BLaER1 (cell line): ENCODE measurements at regions not wholly inside any gene's neighbourhood (a gene's known extent, or its start where the extent isn't known, plus 50 kb on each side); places are given as distances from the start of the nearest gene placed in this dataset.
A peak's percentile ranks its signal among the peaks of the same experiment; 100 is the strongest.

Experiments
- H3K27ac ChIP-seq: shearing (Covaris generic); formaldehyde crosslinking; 2 replicates; pipeline ENCODE4 v1.8.1; 2022
- H3K27me3 ChIP-seq: shearing (Covaris generic); formaldehyde crosslinking; 2 replicates; pipeline ENCODE4 v1.8.1; 2022
- H3K36me3 ChIP-seq: shearing (Covaris generic); formaldehyde crosslinking; 2 replicates; pipeline ENCODE4 v1.8.1; 2022
- H3K4me1 ChIP-seq: shearing (Covaris generic); formaldehyde crosslinking; 2 replicates; pipeline ENCODE4 v1.8.1; 2022
- H3K4me2 ChIP-seq: shearing (Covaris generic); formaldehyde crosslinking; 2 replicates; pipeline ENCODE4 v1.8.1; 2022
- H3K4me3 ChIP-seq: shearing (Covaris generic); formaldehyde crosslinking; 2 replicates; pipeline ENCODE4 v1.8.1; 2022
- H3K9ac ChIP-seq: shearing (Covaris generic); formaldehyde crosslinking; 2 replicates; pipeline ENCODE4 v1.8.1; 2022
- H3K9me3 ChIP-seq: shearing (Covaris generic); formaldehyde crosslinking; 2 replicates; pipeline ENCODE4 v1.8.1; 2022
- H4K20me1 ChIP-seq: shearing (Covaris generic); formaldehyde crosslinking; 2 replicates; pipeline ENCODE4 v1.8.1; 2022
- Cebpa-rat ChIP-seq: shearing (Covaris generic); IDR thresholded peaks from 2 replicates; pipeline ENCODE4 v1.8.1; 2022

GRCh38 chr18:54023471-54023870, 201.0 kb downstream of the MBD2 start:
- Histone ChIP-seq H3K9ac (no peak overlapping the region), H4K20me1 (no peaks in the 10 kb centered on the region), H3K27me3 (no peaks in the 10 kb centered on the region), H3K4me2 (peak overlapping the region; percentile 50), H3K4me1 (peaks cover 12% of the 10 kb centered on the region), H3K4me3 (no peak overlapping the region), H3K9me3 (no peaks in the 10 kb centered on the region), H3K36me3 (no peaks in the 10 kb centered on the region), H3K27ac (no peak overlapping the region)
- TF ChIP-seq Cebpa-rat = no peak

DNA sequence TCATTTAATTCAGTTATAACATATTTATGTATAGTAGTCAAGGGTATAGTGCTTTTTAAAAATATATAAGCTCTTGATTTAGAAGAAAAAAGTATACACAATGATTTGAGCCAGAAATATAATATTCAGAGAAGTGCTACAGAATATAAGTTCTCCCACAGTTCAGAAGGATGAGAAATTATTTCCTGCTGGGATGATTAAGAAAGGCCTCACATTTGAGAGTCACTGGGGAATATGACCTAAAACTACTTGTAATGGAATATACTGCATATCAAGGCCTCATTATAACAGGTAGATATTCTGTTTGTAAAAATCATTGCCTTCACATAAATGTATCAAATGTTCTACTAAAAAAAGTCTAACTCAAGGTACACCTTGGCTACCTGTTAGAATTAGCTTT, 203.5 kb downstream of the MBD2 start:
- Histone ChIP-seq H3K4me3 (no peak overlapping the region), H3K27ac (no peak overlapping the region), H3K9ac (no peak overlapping the region), H3K4me1 (peaks cover 12% of the 10 kb centered on the region), H3K4me2 (no peak overlapping the region), H3K36me3 (no peaks in the 10 kb centered on the region), H3K27me3 (no peaks in the 10 kb centered on the region), H3K9me3 (no peaks in the 10 kb centered on the region), H4K20me1 (no peaks in the 10 kb centered on the region)
- TF ChIP-seq Cebpa-rat = no peak

DNA sequence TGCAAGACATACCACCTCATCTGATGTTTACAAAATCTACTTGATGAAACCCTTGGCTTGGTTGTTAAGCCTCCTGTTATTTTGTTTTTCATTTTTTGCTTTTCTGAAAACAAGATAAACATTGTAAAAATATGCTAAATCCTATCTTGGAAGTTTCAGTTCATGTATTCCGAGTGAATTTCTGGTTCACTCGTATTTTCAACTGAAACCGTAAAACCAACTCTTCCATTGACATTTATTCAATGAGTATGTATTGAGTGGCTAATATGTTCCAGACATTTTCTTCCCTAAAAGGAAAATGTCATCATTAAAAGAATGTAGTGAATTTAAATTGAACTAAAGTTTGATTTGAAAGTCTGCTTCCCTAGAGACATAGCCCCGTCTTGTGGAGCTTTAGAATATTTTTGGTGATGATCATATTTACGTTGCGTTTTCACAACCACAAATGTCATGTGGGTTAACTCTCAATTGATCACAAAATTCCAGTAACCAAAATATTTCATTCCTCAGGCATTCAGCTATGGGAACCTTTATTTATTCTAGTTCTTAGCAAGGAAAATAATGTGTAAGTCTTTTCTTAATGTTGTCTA, 204.2 kb downstream of the MBD2 start:
- H3K4me3 ChIP-seq = no peak overlapping the region
- H4K20me1 ChIP-seq = no peaks in the 10 kb centered on the region
- no peak overlapping the region for H3K4me2 ChIP-seq
- no peak overlapping the region for H3K27ac ChIP-seq
- H3K27me3 ChIP-seq = no peaks in the 10 kb centered on the region
- no peak overlapping the region for H3K9ac ChIP-seq
- no peaks in the 10 kb centered on the region for H3K36me3 ChIP-seq
- H3K9me3 ChIP-seq = no peaks in the 10 kb centered on the region
- peaks cover 12% of the 10 kb centered on the region for H3K4me1 ChIP-seq
- no peak for TF ChIP-seq Cebpa-rat

- H3K4me1 ChIP-seq = peaks cover 12% of the 10 kb centered on the region
- no peak overlapping the region for H3K4me2 ChIP-seq
- TF ChIP-seq Cebpa-rat = no peak
- no peak overlapping the region for H3K9ac ChIP-seq
- no peaks in the 10 kb centered on the region for H4K20me1 ChIP-seq
- no peaks in the 10 kb centered on the region for H3K9me3 ChIP-seq
- H3K27ac ChIP-seq = no peak overlapping the region
- no peaks in the 10 kb centered on the region for H3K27me3 ChIP-seq
- no peaks in the 10 kb centered on the region for H3K36me3 ChIP-seq
- no peak overlapping the region for H3K4me3 ChIP-seq
Measured at GRCh38 chr18:54019641-54020040, 204.8 kb downstream of the MBD2 start.

DNA sequence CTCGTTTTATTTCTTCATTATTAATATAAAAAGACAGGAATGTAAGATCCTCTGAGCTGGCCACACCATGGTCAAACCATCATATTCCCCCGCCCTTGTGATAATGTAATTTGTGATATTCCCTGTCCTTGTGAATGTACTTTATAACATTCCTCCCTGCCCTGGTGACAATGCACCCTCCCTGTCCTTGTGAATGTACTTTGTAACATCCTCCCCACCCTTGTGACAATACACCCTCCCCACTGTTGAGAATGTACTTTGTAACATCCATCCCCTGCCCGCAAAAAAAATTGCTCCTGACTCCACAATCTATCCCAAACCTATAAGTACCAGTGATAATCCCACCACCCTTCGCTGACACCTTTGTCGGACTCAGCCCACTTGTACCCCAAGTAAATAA, 211.0 kb downstream of the MBD2 start:
- no peak for TF ChIP-seq Cebpa-rat
- no peak overlapping the region for H3K9ac ChIP-seq
- no peaks in the 10 kb centered on the region for H3K4me1 ChIP-seq
- no peak overlapping the region for H3K4me2 ChIP-seq
- H3K4me3 ChIP-seq = no peak overlapping the region
- no peaks in the 10 kb centered on the region for H3K27me3 ChIP-seq
- no peaks in the 10 kb centered on the region for H3K9me3 ChIP-seq
- H3K36me3 ChIP-seq = no peaks in the 10 kb centered on the region
- no peak overlapping the region for H3K27ac ChIP-seq
- no peaks in the 10 kb centered on the region for H4K20me1 ChIP-seq

- H3K4me3 ChIP-seq = no peak overlapping the region
- H3K4me1 ChIP-seq = no peaks in the 10 kb centered on the region
- no peaks in the 10 kb centered on the region for H4K20me1 ChIP-seq
- TF ChIP-seq Cebpa-rat = no peak
- no peaks in the 10 kb centered on the region for H3K36me3 ChIP-seq
- H3K27me3 ChIP-seq = no peaks in the 10 kb centered on the region
- H3K9ac ChIP-seq = no peak overlapping the region
- no peak overlapping the region for H3K27ac ChIP-seq
- H3K4me2 ChIP-seq = no peak overlapping the region
- no peaks in the 10 kb centered on the region for H3K9me3 ChIP-seq
Measured at GRCh38 chr18:54004828-54005227, 219.6 kb downstream of the MBD2 start.

DNA sequence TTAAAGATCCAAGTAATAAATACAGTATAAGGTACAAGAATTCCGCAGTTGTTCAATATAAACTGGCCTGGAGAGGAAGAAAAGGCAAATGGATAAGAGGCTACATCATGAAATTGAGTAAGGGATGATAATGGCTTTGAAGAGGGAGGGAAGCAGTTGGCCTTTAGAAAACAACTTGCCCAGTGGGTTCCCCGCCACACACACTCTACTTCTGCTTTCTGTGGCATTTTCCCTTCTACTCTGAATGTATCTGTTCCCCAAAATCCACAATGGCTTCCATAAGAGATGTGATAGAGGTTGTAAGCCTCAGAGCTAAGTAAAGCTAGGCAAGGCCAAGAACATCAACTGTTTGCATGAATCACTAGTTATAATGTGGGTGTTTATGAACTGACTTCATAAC, 221.3 kb downstream of the MBD2 start:
- H3K27ac ChIP-seq = no peak overlapping the region
- H3K4me3 ChIP-seq = no peak overlapping the region
- no peak overlapping the region for H3K9ac ChIP-seq
- H3K4me2 ChIP-seq = no peak overlapping the region
- no peak for TF ChIP-seq Cebpa-rat
- no peaks in the 10 kb centered on the region for H3K4me1 ChIP-seq
- no peaks in the 10 kb centered on the region for H3K36me3 ChIP-seq
- H3K9me3 ChIP-seq = no peaks in the 10 kb centered on the region
- no peaks in the 10 kb centered on the region for H3K27me3 ChIP-seq
- no peaks in the 10 kb centered on the region for H4K20me1 ChIP-seq

DNA sequence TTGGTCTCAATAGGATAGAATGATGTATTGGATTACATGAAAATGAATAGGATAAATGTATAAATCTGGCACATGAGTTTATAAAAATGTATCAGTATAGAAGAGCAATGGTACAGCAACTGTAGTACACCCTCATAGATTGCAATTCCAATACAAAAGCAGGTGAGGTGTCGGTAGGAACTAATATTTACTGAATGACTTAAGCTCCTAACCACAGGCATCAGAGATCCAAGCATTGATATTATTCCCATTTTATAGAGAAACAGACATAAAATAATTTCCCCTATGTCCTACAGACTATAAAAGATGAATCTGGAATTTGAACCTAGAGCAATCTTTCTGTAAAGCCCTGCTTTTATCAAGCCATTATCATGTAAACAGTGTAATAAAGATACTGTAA, 227.4 kb downstream of the MBD2 start:
- TF ChIP-seq Cebpa-rat = no peak
- Histone ChIP-seq H3K9ac (no peak overlapping the region), H3K4me2 (no peak overlapping the region), H3K27ac (no peak overlapping the region), H3K9me3 (no peaks in the 10 kb centered on the region), H3K27me3 (no peaks in the 10 kb centered on the region), H3K4me1 (no peaks in the 10 kb centered on the region), H3K36me3 (no peaks in the 10 kb centered on the region), H4K20me1 (no peaks in the 10 kb centered on the region), H3K4me3 (no peak overlapping the region)

- Histone ChIP-seq H3K27ac (no peak overlapping the region), H3K27me3 (no peaks in the 10 kb centered on the region), H3K9ac (no peak overlapping the region), H3K4me2 (no peak overlapping the region), H4K20me1 (no peaks in the 10 kb centered on the region), H3K9me3 (no peaks in the 10 kb centered on the region), H3K36me3 (no peaks in the 10 kb centered on the region), H3K4me1 (no peaks in the 10 kb centered on the region), H3K4me3 (no peak overlapping the region)
- no peak for TF ChIP-seq Cebpa-rat
Measured at GRCh38 chr18:53994016-53994415, 230.5 kb downstream of the MBD2 start.

GRCh38 chr18:53991805-53992204, 232.7 kb downstream of the MBD2 start:
- Histone ChIP-seq H3K27ac (no peak overlapping the region), H3K9me3 (no peaks in the 10 kb centered on the region), H3K36me3 (no peaks in the 10 kb centered on the region), H3K4me3 (no peak overlapping the region), H3K4me2 (no peak overlapping the region), H3K27me3 (no peaks in the 10 kb centered on the region), H3K4me1 (no peaks in the 10 kb centered on the region), H3K9ac (no peak overlapping the region), H4K20me1 (no peaks in the 10 kb centered on the region)
- no peak for TF ChIP-seq Cebpa-rat

DNA sequence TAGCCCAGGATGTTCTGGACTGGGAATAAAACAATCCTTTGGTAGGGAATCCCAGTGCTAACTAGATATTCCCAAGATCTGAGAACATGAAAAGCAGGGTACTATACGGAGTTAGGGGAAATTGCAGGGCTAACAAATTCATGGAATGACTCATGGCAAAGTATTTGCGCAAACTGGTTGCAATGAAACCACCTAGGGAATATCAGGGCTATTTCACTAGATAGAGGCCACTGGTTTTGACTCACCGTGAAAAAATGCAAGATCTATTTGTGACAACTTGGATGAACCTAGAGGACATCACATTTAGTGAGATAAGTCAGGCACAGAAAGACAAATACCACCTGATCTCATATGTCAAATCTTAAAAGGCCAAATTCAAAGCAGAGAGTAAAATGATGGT, 233.3 kb downstream of the MBD2 start:
- Histone ChIP-seq H3K4me2 (no peak overlapping the region), H3K4me1 (no peaks in the 10 kb centered on the region), H3K27me3 (no peaks in the 10 kb centered on the region), H4K20me1 (no peaks in the 10 kb centered on the region), H3K9me3 (no peaks in the 10 kb centered on the region), H3K36me3 (no peaks in the 10 kb centered on the region), H3K9ac (no peak overlapping the region), H3K27ac (no peak overlapping the region), H3K4me3 (no peak overlapping the region)
- no peak for TF ChIP-seq Cebpa-rat
